ENCODE measurements at regions not wholly inside any gene's neighbourhood (a gene's known extent, or its start where the extent isn't known, plus 50 kb on each side); places are given as distances from the start of the nearest gene placed in this dataset.

DNA sequence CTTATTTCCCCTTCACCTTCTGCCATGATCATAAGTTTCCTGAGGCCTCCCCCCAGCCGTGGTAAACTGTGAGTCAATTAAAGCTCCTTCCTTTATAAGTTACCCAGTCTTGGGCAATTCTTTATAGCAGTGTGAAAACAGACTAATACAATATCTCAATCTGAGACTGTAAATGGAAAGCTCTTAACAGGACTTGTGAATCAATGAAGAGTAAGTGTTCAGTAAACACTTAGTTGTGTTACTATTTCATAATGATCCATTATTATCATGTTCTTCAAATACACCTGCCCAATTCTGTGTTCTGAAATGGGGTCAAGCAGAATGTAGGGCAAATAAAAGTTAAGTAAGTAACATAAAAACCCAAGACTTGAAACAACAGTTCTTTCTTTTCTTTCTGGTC lies 266.2 kb downstream of the TENT5A start (continued):
- TF ChIP-seq, protein P1, sequence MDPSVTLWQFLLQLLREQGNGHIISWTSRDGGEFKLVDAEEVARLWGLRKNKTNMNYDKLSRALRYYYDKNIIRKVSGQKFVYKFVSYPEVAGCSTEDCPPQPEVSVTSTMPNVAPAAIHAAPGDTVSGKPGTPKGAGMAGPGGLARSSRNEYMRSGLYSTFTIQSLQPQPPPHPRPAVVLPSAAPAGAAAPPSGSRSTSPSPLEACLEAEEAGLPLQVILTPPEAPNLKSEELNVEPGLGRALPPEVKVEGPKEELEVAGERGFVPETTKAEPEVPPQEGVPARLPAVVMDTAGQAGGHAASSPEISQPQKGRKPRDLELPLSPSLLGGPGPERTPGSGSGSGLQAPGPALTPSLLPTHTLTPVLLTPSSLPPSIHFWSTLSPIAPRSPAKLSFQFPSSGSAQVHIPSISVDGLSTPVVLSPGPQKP (IDR thresholded peaks at IDR 0.05; ENCODE audit: low read depth, low read length) = no peak
- TF ChIP-seq STAT3 (IDR thresholded peaks at IDR 0.05; ENCODE audit: low read depth, low read length) = no peak
- no peak for TF ChIP-seq RELA (IDR thresholded peaks at IDR 0.05; ENCODE audit: borderline replicate concordance, partially characterized antibody)
- TF ChIP-seq, protein P2, sequence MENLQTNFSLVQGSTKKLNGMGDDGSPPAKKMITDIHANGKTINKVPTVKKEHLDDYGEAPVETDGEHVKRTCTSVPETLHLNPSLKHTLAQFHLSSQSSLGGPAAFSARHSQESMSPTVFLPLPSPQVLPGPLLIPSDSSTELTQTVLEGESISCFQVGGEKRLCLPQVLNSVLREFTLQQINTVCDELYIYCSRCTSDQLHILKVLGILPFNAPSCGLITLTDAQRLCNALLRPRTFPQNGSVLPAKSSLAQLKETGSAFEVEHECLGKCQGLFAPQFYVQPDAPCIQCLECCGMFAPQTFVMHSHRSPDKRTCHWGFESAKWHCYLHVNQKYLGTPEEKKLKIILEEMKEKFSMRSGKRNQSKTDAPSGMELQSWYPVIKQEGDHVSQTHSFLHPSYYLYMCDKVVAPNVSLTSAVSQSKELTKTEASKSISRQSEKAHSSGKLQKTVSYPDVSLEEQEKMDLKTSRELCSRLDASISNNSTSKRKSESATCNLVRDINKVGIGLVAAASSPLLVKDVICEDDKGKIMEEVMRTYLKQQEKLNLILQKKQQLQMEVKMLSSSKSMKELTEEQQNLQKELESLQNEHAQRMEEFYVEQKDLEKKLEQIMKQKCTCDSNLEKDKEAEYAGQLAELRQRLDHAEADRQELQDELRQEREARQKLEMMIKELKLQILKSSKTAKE (IDR thresholded peaks at IDR 0.05; ENCODE audit: low read depth, poor library complexity, severe bottlenecking) = no peak

DNA sequence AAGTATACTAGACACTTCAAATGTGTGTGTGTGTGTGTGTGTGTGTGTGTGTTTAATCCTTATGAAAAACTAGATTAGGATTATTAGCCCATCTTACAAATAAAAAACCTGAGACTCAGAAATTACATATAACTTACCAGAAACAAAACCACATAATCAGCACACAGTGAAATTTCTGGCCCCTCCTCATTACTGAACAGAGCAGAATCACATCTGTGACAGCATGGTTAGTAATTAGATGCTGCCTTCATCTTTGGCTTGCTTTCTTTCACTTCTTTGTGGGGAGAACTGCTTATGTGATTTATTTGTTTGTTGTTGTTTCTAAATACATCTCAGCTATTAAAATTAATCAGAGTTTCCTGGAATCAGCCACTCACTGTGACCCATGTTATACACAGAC lies 267.1 kb downstream of the TENT5A start:
- H2AFZ ChIP-seq (ENCODE audit: control insufficient read depth, low read depth, low read length) = no peak overlapping the region
- no peak overlapping the region for H3K4me2 ChIP-seq (ENCODE audit: control insufficient read depth, insufficient read depth)
- H3K4me1 ChIP-seq (ENCODE audit: control insufficient read depth, insufficient read depth, low read length) = no peaks in the 10 kb centered on the region
- BruUV-seq (replicated peaks) = no TSS peak
- no peak overlapping the region for H3K27ac ChIP-seq (ENCODE audit: control insufficient read depth, insufficient read depth)
- RAD21 ChIA-PET (ENCODE audit: unreplicated experiment) = interaction anchor here (1.3 kb wide), 1 partner anchor 90 kb away, joined by 3 read pairs; no protein-coding TSS in a partner anchor
- in situ Hi-C loops (cut with MboI) (no loop called here), intact Hi-C loops (cut with micrococcal nuclease; ENCODE audit: unreplicated experiment) (no loop called here)
- H3K27me3 ChIP-seq (replicated peaks in 1 of 2; ENCODE audit: control insufficient read depth in 2 of 2, insufficient read depth in 2 of 2, low read length in 1 of 2) = no peaks in the 10 kb centered on the region
- TF ChIP-seq BRCA1 (IDR thresholded peaks at IDR 0.05; ENCODE audit: low read depth, low read length) (no peak), SMAD1 (IDR thresholded peaks at IDR 0.05; ENCODE audit: low read depth, partially characterized antibody) (no peak), ZNF622 (IDR thresholded peaks at IDR 0.05) (no peak), HCFC1 (IDR thresholded peaks at IDR 0.05; ENCODE audit: low read length) (no peak), SMC3 (IDR thresholded peaks at IDR 0.05; ENCODE audit: borderline replicate concordance, low read length) (no peak), ZNF24 (IDR thresholded peaks at IDR 0.05) (no peak)
- TF ChIP-seq, protein P3, sequence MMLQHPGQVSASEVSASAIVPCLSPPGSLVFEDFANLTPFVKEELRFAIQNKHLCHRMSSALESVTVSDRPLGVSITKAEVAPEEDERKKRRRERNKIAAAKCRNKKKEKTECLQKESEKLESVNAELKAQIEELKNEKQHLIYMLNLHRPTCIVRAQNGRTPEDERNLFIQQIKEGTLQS (IDR thresholded peaks at IDR 0.05; ENCODE audit: borderline replicate concordance, extremely low read depth, low read depth, low read length) = no peak
- H3K36me3 ChIP-seq (ENCODE audit: control insufficient read depth in 2 of 2, insufficient read depth in 2 of 2, low read length in 1 of 2) = no peaks in the 10 kb centered on the region
- no peaks in the 10 kb centered on the region for H3K79me2 ChIP-seq (ENCODE audit: control insufficient read depth, insufficient read depth, low read length)
- H3K9me3 ChIP-seq (replicated peaks; ENCODE audit: control insufficient read depth, insufficient read depth, low read length) = no peaks in the 10 kb centered on the region
- DNase-seq (ENCODE audit: low read depth, low spot score) (no peak), FAIRE-seq (no peak), ATAC-seq (no peak)
- POLR2A ChIA-PET = no interaction called here
- SMC1A ChIA-PET (ENCODE audit: uncharacterized antibody, unreplicated experiment) = interaction anchor here (1.0 to 1.6 kb wide), 2 partner anchors 12 to 21 kb away, joined by 3 read pairs; no protein-coding TSS in a partner anchor
- CTCF ChIA-PET = interaction anchor here (1.1 kb wide), 1 partner anchor 19 kb away, joined by 3 read pairs; no protein-coding TSS in a partner anchor
- H3K9ac ChIP-seq (ENCODE audit: control insufficient read depth, insufficient read depth, low read length) = no peak overlapping the region
- H3K4me3 ChIP-seq = no peak overlapping the region
- H4K20me1 ChIP-seq (ENCODE audit: control insufficient read depth, insufficient read depth) = no peaks in the 10 kb centered on the region
